Neural progenitor cell (in vitro differentiated cells): ENCODE measurements at regions not wholly inside any gene's neighbourhood (a gene's known extent, or its start where the extent isn't known, plus 50 kb on each side); places are given as distances from the start of the nearest gene placed in this dataset.

ENCODE experiments used
- DNase-seq: peaks from one replicate; pipeline ENCODE4 v3.0.0-alpha.2; 2016; ENCODE audit warnings: low spot score
- H2AFZ ChIP-seq: fragments of 200-600 bp; sonication (generic); replicated peaks from 2 replicates; pipeline ENCODE4 v1.6.1; 2016; ENCODE audit warnings: antibody characterized with exemption
- H3F3A ChIP-seq: fragments of 200-600 bp; sonication (generic); 2 replicates; pipeline ENCODE4 v1.6.1; 2016; ENCODE audit warnings: antibody characterized with exemption, low read depth
- H3K27ac ChIP-seq: fragments of 200-600 bp; sonication (generic); 2 replicates; pipeline ENCODE4 v1.5.1; 2016; ENCODE audit warnings: mild to moderate bottlenecking
- H3K27me3 ChIP-seq: fragments of 200-600 bp; sonication (generic); 2 replicates; pipeline ENCODE4 v1.6.1; 2016; ENCODE audit warnings: mild to moderate bottlenecking, moderate library complexity
- H3K36me3 ChIP-seq: fragments of 200-600 bp; sonication (generic); 2 replicates; pipeline ENCODE4 v1.5.1; 2016
- H3K4me1 ChIP-seq: fragments of 200-600 bp; sonication (generic); 2 replicates; pipeline ENCODE4 v1.6.1; 2016; ENCODE audit warnings: mixed run types
- H3K4me2 ChIP-seq: fragments of 200-600 bp; sonication (generic); 2 replicates; pipeline ENCODE4 v1.6.1; 2016
- H3K4me3 ChIP-seq: fragments of 200-600 bp; sonication (generic); 2 replicates; pipeline ENCODE4 v1.5.1; 2016
- H3K79me2 ChIP-seq: fragments of 200-600 bp; sonication (generic); 2 replicates; pipeline ENCODE4 v1.6.1; 2016; ENCODE audit warnings: low read depth
- H3K9ac ChIP-seq: fragments of 200-600 bp; sonication (generic); 2 replicates; pipeline ENCODE4 v1.6.1; 2016
- H3K9me3 ChIP-seq: fragments of 200-600 bp; sonication (generic); 2 replicates; pipeline ENCODE4 v1.5.1; 2016; ENCODE audit warnings: low read depth
- H4K20me1 ChIP-seq: fragments of 200-600 bp; sonication (generic); 2 replicates; pipeline ENCODE4 v1.6.1; 2016; ENCODE audit warnings: low read depth
- H3K27ac Mint-ChIP-seq: 3 replicates; pipeline ENCODE4 v1.8.0; 2021; ENCODE audit warnings: mixed read lengths
- H3K27me3 Mint-ChIP-seq: 2 replicates; pipeline ENCODE4 v1.8.0; 2022; ENCODE audit warnings: low read depth, mild to moderate bottlenecking, inconsistent platforms, moderate library complexity, mixed read lengths; ENCODE audit not compliant: insufficient read depth
- H3K36me3 Mint-ChIP-seq: 3 replicates; pipeline ENCODE4 v1.8.0; 2021; ENCODE audit warnings: mixed read lengths
- H3K4me1 Mint-ChIP-seq: 3 replicates; pipeline ENCODE4 v1.8.0; 2021; ENCODE audit warnings: mixed read lengths
- H3K4me3 Mint-ChIP-seq: 3 replicates; pipeline ENCODE4 v1.8.0; 2021; ENCODE audit warnings: mild to moderate bottlenecking, moderate library complexity, mixed read lengths
- H3K9me3 Mint-ChIP-seq: 3 replicates; pipeline ENCODE4 v1.8.0; 2020; ENCODE audit warnings: mixed read lengths
- EZH2 ChIP-seq: fragments of 200-600 bp; sonication (generic); IDR thresholded peaks from 2 replicates; pipeline ENCODE4 v1.6.1; 2017; ENCODE audit warnings: antibody characterized with exemption, mild to moderate bottlenecking, moderate library complexity
- EZH2phosphoT487 ChIP-seq: fragments of 200-600 bp; sonication (generic); IDR thresholded peaks from 2 replicates; pipeline ENCODE4 v1.6.1; 2017; ENCODE audit warnings: antibody characterized with exemption
- TF ChIP-seq, protein P1 (sequence below): fragments of 200-600 bp; sonication (generic); IDR thresholded peaks from 2 replicates; pipeline ENCODE4 v1.5.1; 2017; ENCODE audit warnings: antibody characterized with exemption, mild to moderate bottlenecking

GRCh38 chr1:24992761-24993211 lies 62.7 kb upstream of the RUNX3 start:
- Histone ChIP-seq H3K4me3 (no peak overlapping the region), H3K27me3 (no peaks in the 10 kb centered on the region), H3F3A (no peaks in the 10 kb centered on the region), H3K9me3 (no peaks in the 10 kb centered on the region), H2AFZ (no peak overlapping the region), H3K4me2 (no peak overlapping the region), H3K27ac (no peak overlapping the region), H3K79me2 (no peaks in the 10 kb centered on the region), H3K36me3 (no peaks in the 10 kb centered on the region), H3K4me1 (no peaks in the 10 kb centered on the region), H4K20me1 (no peaks in the 10 kb centered on the region), H3K9ac (no peak overlapping the region)
- H3K4me3 Mint-ChIP-seq = no peak overlapping the region
- H3K4me1 Mint-ChIP-seq = peaks cover 25% of the 10 kb centered on the region
- H3K27ac Mint-ChIP-seq = no peak overlapping the region
- H3K27me3 Mint-ChIP-seq = peaks cover 12% of the 10 kb centered on the region
- no peaks in the 10 kb centered on the region for H3K36me3 Mint-ChIP-seq
- TF ChIP-seq EZH2 (no peak), EZH2phosphoT487 (no peak)
- TF ChIP-seq, protein P1, sequence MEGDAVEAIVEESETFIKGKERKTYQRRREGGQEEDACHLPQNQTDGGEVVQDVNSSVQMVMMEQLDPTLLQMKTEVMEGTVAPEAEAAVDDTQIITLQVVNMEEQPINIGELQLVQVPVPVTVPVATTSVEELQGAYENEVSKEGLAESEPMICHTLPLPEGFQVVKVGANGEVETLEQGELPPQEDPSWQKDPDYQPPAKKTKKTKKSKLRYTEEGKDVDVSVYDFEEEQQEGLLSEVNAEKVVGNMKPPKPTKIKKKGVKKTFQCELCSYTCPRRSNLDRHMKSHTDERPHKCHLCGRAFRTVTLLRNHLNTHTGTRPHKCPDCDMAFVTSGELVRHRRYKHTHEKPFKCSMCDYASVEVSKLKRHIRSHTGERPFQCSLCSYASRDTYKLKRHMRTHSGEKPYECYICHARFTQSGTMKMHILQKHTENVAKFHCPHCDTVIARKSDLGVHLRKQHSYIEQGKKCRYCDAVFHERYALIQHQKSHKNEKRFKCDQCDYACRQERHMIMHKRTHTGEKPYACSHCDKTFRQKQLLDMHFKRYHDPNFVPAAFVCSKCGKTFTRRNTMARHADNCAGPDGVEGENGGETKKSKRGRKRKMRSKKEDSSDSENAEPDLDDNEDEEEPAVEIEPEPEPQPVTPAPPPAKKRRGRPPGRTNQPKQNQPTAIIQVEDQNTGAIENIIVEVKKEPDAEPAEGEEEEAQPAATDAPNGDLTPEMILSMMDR = no peak
- no peak for DNase-seq
- H3K9me3 Mint-ChIP-seq = peaks cover 6% of the 10 kb centered on the region

- TF ChIP-seq EZH2 = no peak
- TF ChIP-seq, protein P1 = no peak
- no peak for TF ChIP-seq EZH2phosphoT487
- H3F3A ChIP-seq = no peaks in the 10 kb centered on the region
- Mint-ChIP-seq H3K9me3 (peaks cover 5% of the 10 kb centered on the region), H3K27me3 (peaks cover 17% of the 10 kb centered on the region), H3K36me3 (no peaks in the 10 kb centered on the region), H3K4me3 (no peak overlapping the region), H3K27ac (peak overlapping the region; percentile 68), H3K4me1 (peaks cover 25% of the 10 kb centered on the region)
- H3K79me2 ChIP-seq = no peaks in the 10 kb centered on the region
- no peak overlapping the region for H2AFZ ChIP-seq
- no peak overlapping the region for H3K4me2 ChIP-seq
- H4K20me1 ChIP-seq = no peaks in the 10 kb centered on the region
- no peak overlapping the region for H3K27ac ChIP-seq
- no peak overlapping the region for H3K9ac ChIP-seq
- H3K4me3 ChIP-seq = no peak overlapping the region
- no peaks in the 10 kb centered on the region for H3K27me3 ChIP-seq
- no peak for DNase-seq
- no peaks in the 10 kb centered on the region for H3K9me3 ChIP-seq
- no peaks in the 10 kb centered on the region for H3K36me3 ChIP-seq
- no peaks in the 10 kb centered on the region for H3K4me1 ChIP-seq
Measured at GRCh38 chr1:24992124-24992760, 62.2 kb upstream of the RUNX3 start.

- Histone ChIP-seq H3K4me2 (no peak overlapping the region), H3K27me3 (no peaks in the 10 kb centered on the region), H3K4me1 (peaks cover 2% of the 10 kb centered on the region), H3K9ac (no peak overlapping the region), H3K27ac (no peak overlapping the region), H3K4me3 (no peak overlapping the region), H2AFZ (no peak overlapping the region), H3K36me3 (no peaks in the 10 kb centered on the region), H4K20me1 (no peaks in the 10 kb centered on the region), H3K79me2 (no peaks in the 10 kb centered on the region), H3K9me3 (no peaks in the 10 kb centered on the region), H3F3A (peaks cover 2% of the 10 kb centered on the region)
- Mint-ChIP-seq H3K4me3 (no peak overlapping the region), H3K9me3 (no peaks in the 10 kb centered on the region), H3K27me3 (peaks cover 17% of the 10 kb centered on the region), H3K36me3 (no peaks in the 10 kb centered on the region), H3K4me1 (peaks cover 22% of the 10 kb centered on the region), H3K27ac (peak overlapping the region; percentile 68)
- no peak for DNase-seq
- TF ChIP-seq EZH2 (no peak), EZH2phosphoT487 (no peak)
- TF ChIP-seq, protein P1 = no peak
Measured at GRCh38 chr1:24991697-24992096, 61.6 kb upstream of the RUNX3 start.
